ENCODE measurements at regions not wholly inside any gene's neighbourhood (a gene's known extent, or its start where the extent isn't known, plus 50 kb on each side); places are given as distances from the start of the nearest gene placed in this dataset.

- no peak for DNase-seq (ENCODE audit: low read depth)
Measured at GRCh38 chr7:118022546-118022945, 149.3 kb upstream of the CTTNBP2 start.

GRCh38 chr7:118026791-118027190 lies 153.6 kb upstream of the CTTNBP2 start:
- DNase-seq (ENCODE audit: low read depth): no peak

GRCh38 chr7:118028226-118028625 lies 155.0 kb upstream of the CTTNBP2 start:
- DNase-seq (ENCODE audit: low read depth): no peak

GRCh38 chr7:118029826-118030422 lies 154.0 kb upstream of the LSM8 start:
- no peak for DNase-seq (ENCODE audit: low read depth)

GRCh38 chr7:118033273-118033672 lies 150.7 kb upstream of the LSM8 start:
- no peak for DNase-seq (ENCODE audit: low read depth)

GRCh38 chr7:118039963-118040489 lies 143.9 kb upstream of the LSM8 start:
- no peak for DNase-seq (ENCODE audit: low read depth)

- DNase-seq (ENCODE audit: low read depth): no peak
Measured at GRCh38 chr7:118040562-118040961, 143.4 kb upstream of the LSM8 start.

GRCh38 chr7:118041251-118041878 lies 142.6 kb upstream of the LSM8 start:
- DNase-seq (ENCODE audit: low read depth): no peak

- no peak for DNase-seq (ENCODE audit: low read depth)
Measured at GRCh38 chr7:118045629-118046028, 138.3 kb upstream of the LSM8 start.

- DNase-seq (ENCODE audit: low read depth): no peak
Measured at GRCh38 chr7:118046086-118046485, 137.9 kb upstream of the LSM8 start.

GRCh38 chr7:118046801-118047200 lies 137.2 kb upstream of the LSM8 start:
- DNase-seq (ENCODE audit: low read depth): no peak

GRCh38 chr7:118052336-118052735 lies 131.6 kb upstream of the LSM8 start:
- DNase-seq (ENCODE audit: low read depth): no peak

GRCh38 chr7:118053353-118053752 lies 130.6 kb upstream of the LSM8 start:
- DNase-seq (ENCODE audit: low read depth): no peak

GRCh38 chr7:118054529-118054928 lies 129.4 kb upstream of the LSM8 start:
- no peak for DNase-seq (ENCODE audit: low read depth)

GRCh38 chr7:118055647-118056046 lies 128.3 kb upstream of the LSM8 start:
- no peak for DNase-seq (ENCODE audit: low read depth)

GRCh38 chr7:118057404-118057803 lies 126.6 kb upstream of the LSM8 start:
- DNase-seq (ENCODE audit: low read depth): peak; percentile 1

- peak; percentile 16 for DNase-seq (ENCODE audit: low read depth)
Measured at GRCh38 chr7:118059209-118059608, 124.8 kb upstream of the LSM8 start.

- no peak for DNase-seq (ENCODE audit: low read depth)
Measured at GRCh38 chr7:118060692-118061091, 123.3 kb upstream of the LSM8 start.

GRCh38 chr7:118061386-118061785 lies 122.6 kb upstream of the LSM8 start:
- no peak for DNase-seq (ENCODE audit: low read depth)

- no peak for DNase-seq (ENCODE audit: low read depth)
Measured at GRCh38 chr7:118072893-118073674, 110.9 kb upstream of the LSM8 start.

- DNase-seq (ENCODE audit: low read depth): no peak
Measured at GRCh38 chr7:118075936-118076335, 108.0 kb upstream of the LSM8 start.

- no peak for DNase-seq (ENCODE audit: low read depth)
Measured at GRCh38 chr7:118076564-118076963, 107.4 kb upstream of the LSM8 start.

- DNase-seq (ENCODE audit: low read depth): no peak
Measured at GRCh38 chr7:118078015-118078414, 105.9 kb upstream of the LSM8 start.

All from M059J (cell line).